ENCODE measurements at regions not wholly inside any gene's neighbourhood (a gene's known extent, or its start where the extent isn't known, plus 50 kb on each side); places are given as distances from the start of the nearest gene placed in this dataset.
A peak's percentile ranks its signal among the peaks of the same experiment; 100 is the strongest.

DNA sequence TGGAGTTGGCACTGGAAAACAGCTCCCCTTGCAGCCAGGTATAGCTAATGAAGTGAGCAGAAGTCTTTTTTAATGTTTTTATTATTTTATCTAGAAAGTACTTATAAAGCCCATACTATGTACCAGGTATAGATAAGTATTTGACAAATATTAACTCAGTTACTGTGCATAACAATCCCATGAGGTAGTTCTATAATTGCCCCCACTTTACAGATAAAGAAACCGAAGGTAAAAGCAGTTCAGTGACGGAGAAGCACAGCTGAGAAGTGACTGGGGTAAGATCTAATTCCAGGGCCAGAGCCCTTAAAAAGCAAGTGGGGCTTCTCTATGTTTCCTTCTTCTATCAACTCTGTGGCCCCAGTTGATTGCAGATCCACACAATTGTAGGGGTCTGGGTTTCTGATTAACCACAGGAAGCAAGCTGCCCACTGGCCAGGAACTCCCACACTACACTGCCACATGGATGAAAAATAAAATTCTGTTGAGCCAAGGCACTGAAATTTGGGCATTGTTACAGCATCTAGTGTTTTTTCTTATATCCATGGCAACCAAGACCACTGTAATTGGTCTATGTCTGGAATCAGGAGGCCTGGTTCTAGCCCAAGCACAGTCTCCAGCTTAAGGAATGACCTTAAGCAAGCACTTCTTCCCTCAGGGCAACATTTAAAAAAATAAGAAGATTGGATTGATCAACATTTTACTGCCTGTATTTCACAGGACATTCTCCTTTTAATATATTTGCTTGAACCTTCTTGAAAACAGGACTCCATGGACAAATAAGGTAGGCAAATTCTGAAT lies 55.3 kb upstream of the TEAD1 start:
- DNase-seq (peak in 2 of 3 donors; percentile 25 to 37), ATAC-seq (ENCODE audit: insufficient read depth, low FRiP score) (no peak)
- H3K9ac ChIP-seq (ENCODE audit: insufficient read depth in 1 of 2, low read length in 2 of 2), result no peak overlapping the region
- TF ChIP-seq, protein P1, sequence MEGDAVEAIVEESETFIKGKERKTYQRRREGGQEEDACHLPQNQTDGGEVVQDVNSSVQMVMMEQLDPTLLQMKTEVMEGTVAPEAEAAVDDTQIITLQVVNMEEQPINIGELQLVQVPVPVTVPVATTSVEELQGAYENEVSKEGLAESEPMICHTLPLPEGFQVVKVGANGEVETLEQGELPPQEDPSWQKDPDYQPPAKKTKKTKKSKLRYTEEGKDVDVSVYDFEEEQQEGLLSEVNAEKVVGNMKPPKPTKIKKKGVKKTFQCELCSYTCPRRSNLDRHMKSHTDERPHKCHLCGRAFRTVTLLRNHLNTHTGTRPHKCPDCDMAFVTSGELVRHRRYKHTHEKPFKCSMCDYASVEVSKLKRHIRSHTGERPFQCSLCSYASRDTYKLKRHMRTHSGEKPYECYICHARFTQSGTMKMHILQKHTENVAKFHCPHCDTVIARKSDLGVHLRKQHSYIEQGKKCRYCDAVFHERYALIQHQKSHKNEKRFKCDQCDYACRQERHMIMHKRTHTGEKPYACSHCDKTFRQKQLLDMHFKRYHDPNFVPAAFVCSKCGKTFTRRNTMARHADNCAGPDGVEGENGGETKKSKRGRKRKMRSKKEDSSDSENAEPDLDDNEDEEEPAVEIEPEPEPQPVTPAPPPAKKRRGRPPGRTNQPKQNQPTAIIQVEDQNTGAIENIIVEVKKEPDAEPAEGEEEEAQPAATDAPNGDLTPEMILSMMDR (IDR thresholded peaks at IDR 0.05; ENCODE audit: control extremely low read depth, extremely low read depth), result no peak
- H3K4me1 ChIP-seq (ENCODE audit: control insufficient read depth in 5 of 5, insufficient read depth in 5 of 5, low read length in 5 of 5), result peaks cover 0 to 3% (median 0%) of the 10 kb centered on the region in 5 donors
- no peaks in the 10 kb centered on the region for H3K36me3 ChIP-seq (ENCODE audit: control insufficient read depth in 4 of 4, insufficient read depth in 4 of 4, low read length in 4 of 4)
- H3K27me3 ChIP-seq (ENCODE audit: control insufficient read depth in 3 of 3, insufficient read depth in 3 of 3, low read length in 2 of 3), result no peaks in the 10 kb centered on the region
- WGBS, 2 donors, result 83 to 86% methylated on average over 2 of the region's 2 CpGs
- no peak overlapping the region for H3K4me3 ChIP-seq
- no peak overlapping the region for H3K27ac ChIP-seq (ENCODE audit: low read depth in 1 of 2, low read length in 1 of 2)
- peaks cover 0 to 7% (median under 1%) of the 10 kb centered on the region in 4 donors for H3K9me3 ChIP-seq (ENCODE audit: control insufficient read depth in 4 of 4, insufficient read depth in 3 of 4, low read length in 3 of 4)

DNA sequence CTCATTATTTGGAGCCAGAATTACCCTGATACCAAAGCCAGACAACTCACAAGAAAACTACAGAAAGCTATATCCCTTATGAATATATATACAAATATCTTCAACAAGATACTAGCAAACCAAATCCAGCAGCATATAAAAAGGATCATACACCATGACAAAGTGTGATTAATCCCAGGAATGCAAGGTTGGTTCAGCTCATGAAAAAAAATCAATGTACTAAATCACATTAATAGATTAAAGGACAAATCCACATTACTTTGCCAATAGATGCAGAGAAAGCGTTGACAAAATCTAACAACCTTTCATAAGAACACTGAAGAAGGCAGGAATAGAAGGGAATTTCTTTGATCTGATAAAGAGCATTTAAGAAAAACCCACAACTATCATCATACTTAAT lies 50.4 kb upstream of the TEAD1 start:
- ATAC-seq (ENCODE audit: insufficient read depth, low FRiP score), result no peak
- 0% methylated on average over 1 of the region's 1 CpG for WGBS, 2 donors
- DNase-seq, result no peak
- no peaks in the 10 kb centered on the region for H3K27me3 ChIP-seq (ENCODE audit: control insufficient read depth in 3 of 3, insufficient read depth in 3 of 3, low read length in 2 of 3)
- H3K9ac ChIP-seq (ENCODE audit: insufficient read depth in 1 of 2, low read length in 2 of 2), result no peak overlapping the region
- no peak overlapping the region for H3K27ac ChIP-seq (ENCODE audit: low read depth in 1 of 2, low read length in 1 of 2)
- peaks cover 0 to 2% (median 0%) of the 10 kb centered on the region in 5 donors for H3K4me1 ChIP-seq (ENCODE audit: control insufficient read depth in 5 of 5, insufficient read depth in 5 of 5, low read length in 5 of 5)
- TF ChIP-seq, protein P1 (IDR thresholded peaks at IDR 0.05; ENCODE audit: control extremely low read depth, extremely low read depth), result no peak
- H3K9me3 ChIP-seq (ENCODE audit: control insufficient read depth in 4 of 4, insufficient read depth in 3 of 4, low read length in 3 of 4), result peaks cover 0 to 11% (median 3%) of the 10 kb centered on the region in 4 donors
- no peak overlapping the region for H3K4me3 ChIP-seq
- no peaks in the 10 kb centered on the region for H3K36me3 ChIP-seq (ENCODE audit: control insufficient read depth in 4 of 4, insufficient read depth in 4 of 4, low read length in 4 of 4)

Measured in lung (tissue), 11 donors.